ENCODE measurements at regions not wholly inside any gene's neighbourhood (a gene's known extent, or its start where the extent isn't known, plus 50 kb on each side); places are given as distances from the start of the nearest gene placed in this dataset.

DNA sequence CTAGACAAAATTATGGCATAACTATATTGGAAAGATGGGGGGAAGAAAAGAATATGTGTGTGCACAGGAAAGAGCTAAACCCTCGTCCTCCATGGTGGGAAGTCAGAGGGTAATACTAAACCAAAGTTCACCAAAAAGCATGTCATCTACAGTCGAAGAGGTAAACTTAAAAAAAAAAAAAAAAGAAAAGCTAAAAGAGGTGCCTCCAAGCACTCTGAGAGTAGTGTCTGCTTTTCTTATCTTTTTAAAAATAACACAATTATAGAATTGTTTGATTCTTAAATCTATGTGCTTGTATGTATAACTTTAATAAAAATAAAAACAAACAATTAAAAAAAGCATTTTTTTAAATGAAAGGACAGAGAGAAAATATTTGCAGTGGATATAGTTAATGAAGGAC lies 77.3 kb upstream of the MYCN start:
- peaks cover 38% of the 10 kb centered on the region for H3K9me3 Mint-ChIP-seq
- H3K36me3 Mint-ChIP-seq (ENCODE audit: low read depth) = peaks cover 5% of the 10 kb centered on the region; the same call in 1 of the 2 replicates
- H3K4me3 Mint-ChIP-seq = no peak overlapping the region
- no peaks in the 10 kb centered on the region; the same call in 1 of the 2 replicates for H3K27me3 Mint-ChIP-seq (ENCODE audit: insufficient read depth)
- DNase-seq = no peak
- no peak overlapping the region for H3K27ac Mint-ChIP-seq
- TF ChIP-seq, protein P1, sequence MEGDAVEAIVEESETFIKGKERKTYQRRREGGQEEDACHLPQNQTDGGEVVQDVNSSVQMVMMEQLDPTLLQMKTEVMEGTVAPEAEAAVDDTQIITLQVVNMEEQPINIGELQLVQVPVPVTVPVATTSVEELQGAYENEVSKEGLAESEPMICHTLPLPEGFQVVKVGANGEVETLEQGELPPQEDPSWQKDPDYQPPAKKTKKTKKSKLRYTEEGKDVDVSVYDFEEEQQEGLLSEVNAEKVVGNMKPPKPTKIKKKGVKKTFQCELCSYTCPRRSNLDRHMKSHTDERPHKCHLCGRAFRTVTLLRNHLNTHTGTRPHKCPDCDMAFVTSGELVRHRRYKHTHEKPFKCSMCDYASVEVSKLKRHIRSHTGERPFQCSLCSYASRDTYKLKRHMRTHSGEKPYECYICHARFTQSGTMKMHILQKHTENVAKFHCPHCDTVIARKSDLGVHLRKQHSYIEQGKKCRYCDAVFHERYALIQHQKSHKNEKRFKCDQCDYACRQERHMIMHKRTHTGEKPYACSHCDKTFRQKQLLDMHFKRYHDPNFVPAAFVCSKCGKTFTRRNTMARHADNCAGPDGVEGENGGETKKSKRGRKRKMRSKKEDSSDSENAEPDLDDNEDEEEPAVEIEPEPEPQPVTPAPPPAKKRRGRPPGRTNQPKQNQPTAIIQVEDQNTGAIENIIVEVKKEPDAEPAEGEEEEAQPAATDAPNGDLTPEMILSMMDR (IDR thresholded peaks at IDR 0.05) = no peak
- H3K4me1 Mint-ChIP-seq (ENCODE audit: low read depth) = no peaks in the 10 kb centered on the region

DNA sequence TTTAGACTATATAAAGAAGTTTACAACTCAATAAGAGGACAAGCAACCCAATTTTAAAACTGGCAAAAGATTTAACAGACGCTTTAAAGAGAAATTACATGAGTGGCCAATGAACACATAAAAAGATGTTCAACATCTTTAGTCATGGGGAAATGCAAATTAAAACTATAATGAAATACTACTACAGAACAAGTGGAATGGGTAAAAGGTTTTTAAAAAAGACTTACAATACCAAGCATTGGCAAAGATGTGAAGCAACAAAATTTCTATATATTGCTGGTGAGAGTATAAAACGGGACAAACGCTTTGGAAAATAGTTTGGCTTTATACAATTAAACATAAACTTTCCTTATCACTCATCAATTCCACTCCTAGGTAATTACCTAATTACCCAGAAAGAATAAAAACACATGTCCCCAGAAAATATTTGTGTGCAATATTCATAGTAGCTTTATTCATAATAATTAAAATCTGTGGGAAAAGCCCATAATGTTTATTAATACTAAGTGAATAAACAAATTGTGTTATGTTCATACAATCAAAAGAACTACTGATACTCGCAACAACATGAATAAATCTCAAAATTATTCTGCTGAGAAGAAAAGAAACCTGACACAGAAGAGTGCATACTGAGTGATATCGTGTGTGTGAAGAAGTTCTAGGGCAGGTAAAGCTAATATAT lies 76.7 kb upstream of the MYCN start:
- peaks cover 38% of the 10 kb centered on the region for H3K9me3 Mint-ChIP-seq
- H3K27ac Mint-ChIP-seq = no peak overlapping the region
- H3K4me1 Mint-ChIP-seq (ENCODE audit: low read depth) = no peaks in the 10 kb centered on the region
- no peak overlapping the region for H3K4me3 Mint-ChIP-seq
- DNase-seq = no peak
- no peaks in the 10 kb centered on the region; the same call in 1 of the 2 replicates for H3K27me3 Mint-ChIP-seq (ENCODE audit: insufficient read depth)
- H3K36me3 Mint-ChIP-seq (ENCODE audit: low read depth) = peaks cover 5% of the 10 kb centered on the region; the same call in 1 of the 2 replicates
- TF ChIP-seq, protein P1 (IDR thresholded peaks at IDR 0.05) = no peak

DNA sequence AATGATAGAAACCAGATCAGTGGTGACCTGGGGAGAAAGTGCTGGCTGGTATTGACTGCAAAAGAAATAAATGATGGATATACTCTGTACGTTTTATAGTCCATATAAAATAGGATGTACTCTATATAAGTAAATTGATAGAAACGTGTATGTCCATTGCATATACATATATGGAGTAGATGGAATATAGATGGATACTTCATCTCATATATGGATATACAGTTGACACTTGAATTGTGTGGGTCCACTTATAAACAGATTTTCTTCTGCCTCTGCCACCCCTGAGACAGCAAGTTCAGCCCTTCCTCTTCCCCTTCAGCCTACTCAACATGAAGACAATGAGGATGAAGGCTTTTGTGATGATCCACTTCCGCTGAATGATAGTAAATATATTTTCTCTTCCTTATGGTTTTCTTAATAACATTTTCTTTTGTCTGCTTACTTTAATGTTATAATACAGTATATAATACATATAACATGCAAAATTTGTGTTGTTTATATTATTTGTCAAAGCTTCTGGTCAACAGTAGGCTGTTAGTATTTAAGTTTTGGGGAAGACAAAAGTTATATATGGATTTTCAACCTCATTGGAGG lies 76.1 kb upstream of the MYCN start:
- Mint-ChIP-seq H3K4me3 (no peak overlapping the region), H3K9me3 (peaks cover 39% of the 10 kb centered on the region), H3K4me1 (ENCODE audit: low read depth) (no peaks in the 10 kb centered on the region), H3K27me3 (ENCODE audit: insufficient read depth) (no peaks in the 10 kb centered on the region; the same call in 1 of the 2 replicates), H3K27ac (no peak overlapping the region), H3K36me3 (ENCODE audit: low read depth) (peaks cover 5% of the 10 kb centered on the region; the same call in 1 of the 2 replicates)
- TF ChIP-seq, protein P1 (IDR thresholded peaks at IDR 0.05) = no peak
- DNase-seq = no peak

DNA sequence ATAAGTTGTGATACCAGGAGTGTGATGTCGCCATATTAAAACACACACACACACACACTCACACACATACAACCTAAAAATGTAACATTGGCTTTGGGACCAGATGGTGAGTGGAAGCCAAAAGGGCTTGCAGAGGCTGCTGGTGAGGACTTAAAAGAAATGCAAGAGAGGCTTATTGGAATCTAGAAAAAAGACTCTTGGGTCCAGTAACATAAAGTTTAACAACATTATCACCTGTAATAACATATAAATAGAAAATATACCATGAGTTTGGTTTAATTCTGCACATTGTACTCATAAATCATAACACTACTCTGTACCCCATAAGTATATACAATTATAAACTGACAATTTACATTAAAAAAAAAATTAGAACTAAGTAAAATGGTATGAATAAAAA lies 74.4 kb upstream of the MYCN start:
- Mint-ChIP-seq H3K27ac (no peak overlapping the region), H3K36me3 (ENCODE audit: low read depth) (no peaks in the 10 kb centered on the region), H3K4me3 (no peak overlapping the region), H3K9me3 (peaks cover 45% of the 10 kb centered on the region), H3K27me3 (ENCODE audit: insufficient read depth) (no peaks in the 10 kb centered on the region; the same call in none of the 2 replicates), H3K4me1 (ENCODE audit: low read depth) (no peaks in the 10 kb centered on the region)
- no peak for DNase-seq
- TF ChIP-seq, protein P1 (IDR thresholded peaks at IDR 0.05) = no peak

DNA sequence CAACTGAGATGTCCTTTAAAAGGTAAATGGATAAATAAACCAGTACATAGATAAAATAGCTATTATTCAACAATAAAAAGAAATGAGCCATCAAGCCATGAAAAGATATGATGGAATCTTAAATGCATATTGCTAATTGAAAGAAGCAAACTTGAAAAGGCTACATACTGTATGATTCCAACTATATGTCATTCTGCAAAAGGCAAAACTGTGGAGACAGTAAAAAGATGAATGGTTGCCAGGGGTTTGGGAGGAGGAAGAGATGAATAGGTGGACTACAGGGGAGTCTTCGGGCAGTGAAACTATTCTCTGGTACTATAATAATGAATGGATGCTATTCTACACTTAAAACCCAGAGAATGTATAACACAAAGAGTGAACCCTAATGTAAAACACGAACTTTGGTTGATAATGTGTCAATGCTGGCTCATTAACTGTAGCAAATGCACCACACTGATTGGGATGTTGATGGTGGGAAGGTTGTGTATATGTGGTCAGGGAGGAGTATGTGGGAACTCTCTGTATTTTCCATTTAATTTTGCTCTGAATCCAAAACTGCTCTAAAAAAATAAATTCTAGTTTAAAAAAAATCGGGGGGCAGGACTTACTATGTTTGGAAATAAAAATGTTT lies 73.7 kb upstream of the MYCN start:
- Mint-ChIP-seq H3K27me3 (ENCODE audit: insufficient read depth) (no peaks in the 10 kb centered on the region; the same call in none of the 2 replicates), H3K4me1 (ENCODE audit: low read depth) (no peaks in the 10 kb centered on the region), H3K36me3 (ENCODE audit: low read depth) (no peaks in the 10 kb centered on the region), H3K9me3 (peaks cover 45% of the 10 kb centered on the region), H3K27ac (no peak overlapping the region), H3K4me3 (no peak overlapping the region)
- TF ChIP-seq, protein P1 (IDR thresholded peaks at IDR 0.05) = no peak
- no peak for DNase-seq
